Activated naive CD8-positive, alpha-beta T cell (primary cell): ENCODE measurements at regions not wholly inside any gene's neighbourhood (a gene's known extent, or its start where the extent isn't known, plus 50 kb on each side); places are given as distances from the start of the nearest gene placed in this dataset.

Source experiments
- H3K27ac Mint-ChIP-seq: one replicate; pipeline ENCODE4 v1.8.0; 2021; ENCODE audit warnings: mixed read lengths
- H3K27me3 Mint-ChIP-seq: one replicate; pipeline ENCODE4 v1.8.0; 2021; ENCODE audit warnings: mixed read lengths
- H3K36me3 Mint-ChIP-seq: one replicate; pipeline ENCODE4 v1.8.0; 2021; ENCODE audit warnings: mixed read lengths
- H3K4me1 Mint-ChIP-seq: one replicate; pipeline ENCODE4 v1.8.0; 2021; ENCODE audit warnings: low read depth, mixed read lengths
- H3K4me3 Mint-ChIP-seq: one replicate; pipeline ENCODE4 v1.8.0; 2021; ENCODE audit warnings: mild to moderate bottlenecking, mixed read lengths
- H3K9me3 Mint-ChIP-seq: one replicate; pipeline ENCODE4 v1.8.0; 2021; ENCODE audit warnings: low read depth, mixed read lengths

DNA sequence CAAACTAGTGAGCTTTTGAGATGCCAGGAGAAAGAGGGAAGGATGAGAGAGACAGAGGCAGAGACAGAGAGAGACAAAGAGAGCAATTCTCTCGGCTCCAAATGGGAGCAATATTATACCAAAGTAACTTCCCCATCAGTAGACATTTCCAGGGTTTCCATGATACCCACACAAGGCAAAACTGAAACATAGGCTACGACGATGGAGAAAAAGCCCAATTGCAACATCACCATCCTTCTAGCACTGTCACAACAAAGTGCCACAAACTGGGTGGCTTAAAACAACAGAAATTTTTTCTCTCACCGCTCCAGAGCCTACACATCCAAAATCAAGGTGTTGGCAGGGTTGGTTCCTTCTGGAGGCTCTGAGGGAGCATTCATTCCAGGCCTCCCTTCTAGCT lies 81.4 kb downstream of the KCTD12 start:
- no peaks in the 10 kb centered on the region for H3K27me3 Mint-ChIP-seq
- H3K36me3 Mint-ChIP-seq, result no peaks in the 10 kb centered on the region
- H3K27ac Mint-ChIP-seq, result no peak overlapping the region
- H3K9me3 Mint-ChIP-seq, result no peaks in the 10 kb centered on the region
- H3K4me1 Mint-ChIP-seq, result no peaks in the 10 kb centered on the region
- no peak overlapping the region for H3K4me3 Mint-ChIP-seq

DNA sequence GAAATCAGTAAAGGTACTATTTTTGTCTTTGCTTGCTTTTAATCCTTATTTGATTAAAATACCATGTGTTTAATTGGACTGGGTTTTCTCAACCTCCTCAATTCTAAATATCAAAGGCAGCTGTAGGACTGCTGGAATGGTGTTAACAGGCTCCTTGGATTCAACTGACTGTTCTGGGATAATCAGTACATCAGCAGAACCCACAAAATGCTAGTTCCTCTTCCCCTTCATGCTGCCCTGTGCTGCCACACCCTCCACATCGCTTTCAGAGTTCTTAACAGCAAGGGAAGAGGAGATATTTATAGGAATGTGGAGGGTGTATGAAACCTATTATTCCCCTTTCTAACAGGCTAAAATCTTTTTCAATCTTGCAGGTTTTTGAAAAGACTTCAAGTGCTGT lies 82.4 kb downstream of the KCTD12 start:
- Mint-ChIP-seq H3K4me3 (no peak overlapping the region), H3K4me1 (no peaks in the 10 kb centered on the region), H3K9me3 (no peaks in the 10 kb centered on the region), H3K27ac (no peak overlapping the region), H3K27me3 (no peaks in the 10 kb centered on the region), H3K36me3 (no peaks in the 10 kb centered on the region)

DNA sequence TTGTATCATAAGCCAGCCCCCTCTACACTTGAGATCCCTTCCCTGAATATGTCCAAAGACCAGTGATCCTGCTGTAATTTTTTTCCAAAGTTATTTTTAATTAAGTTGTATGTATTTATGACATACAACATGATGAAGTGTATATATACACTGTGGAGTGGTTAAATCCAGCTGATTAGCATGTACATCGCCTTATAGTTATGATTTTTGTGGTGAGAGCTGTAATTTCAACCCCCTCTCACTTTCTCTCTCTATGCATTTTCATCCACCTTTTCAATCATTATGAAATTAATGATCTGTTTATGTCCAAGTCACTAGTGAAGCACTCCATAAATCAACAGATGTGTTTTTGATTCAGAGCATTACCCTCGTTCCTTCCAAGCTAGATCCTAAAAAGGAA lies 85.3 kb downstream of the KCTD12 start:
- Mint-ChIP-seq H3K4me3 (no peak overlapping the region), H3K27me3 (no peaks in the 10 kb centered on the region), H3K36me3 (no peaks in the 10 kb centered on the region), H3K27ac (no peak overlapping the region), H3K4me1 (no peaks in the 10 kb centered on the region), H3K9me3 (no peaks in the 10 kb centered on the region)

DNA sequence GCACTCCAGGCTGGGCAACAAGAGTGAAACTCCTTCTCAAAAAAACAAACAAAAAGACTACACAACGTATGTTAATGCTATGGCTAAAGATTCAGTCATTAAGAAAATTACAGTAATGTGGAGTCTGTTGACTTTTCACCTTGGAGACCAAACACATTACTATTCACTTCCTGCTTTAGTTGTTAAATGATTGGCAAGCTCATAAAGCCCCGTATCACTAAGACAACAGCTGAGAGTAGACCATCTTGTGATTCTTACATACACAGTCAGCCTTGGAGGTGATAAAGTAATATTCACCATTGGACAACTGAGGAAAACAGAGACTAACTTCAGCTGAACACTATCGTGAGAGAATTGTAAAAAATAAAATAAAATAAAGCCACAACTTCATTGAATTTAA lies 86.5 kb downstream of the KCTD12 start:
- Mint-ChIP-seq H3K4me3 (no peak overlapping the region), H3K4me1 (no peaks in the 10 kb centered on the region)

DNA sequence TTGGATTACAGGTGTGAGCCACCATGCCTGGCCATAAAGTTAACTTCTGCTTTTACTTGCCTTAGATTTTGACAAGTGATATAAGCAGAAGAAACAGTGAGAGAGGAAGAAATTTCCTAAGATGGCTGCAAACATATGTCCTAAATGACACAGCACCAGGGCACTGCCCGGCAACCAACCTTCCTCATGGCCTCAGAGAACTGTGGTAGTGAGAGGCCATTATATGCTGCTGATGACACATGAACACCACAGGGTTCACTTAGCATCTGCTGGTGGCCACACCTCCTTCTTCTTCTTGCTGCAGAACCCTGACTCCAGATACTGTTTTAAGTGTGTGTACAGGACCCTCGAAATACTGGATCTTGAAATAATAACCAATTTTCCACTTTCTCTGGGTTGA lies 88.2 kb downstream of the KCTD12 start:
- no peaks in the 10 kb centered on the region for H3K9me3 Mint-ChIP-seq
- H3K4me3 Mint-ChIP-seq, result no peak overlapping the region
- H3K27me3 Mint-ChIP-seq, result peaks cover 2% of the 10 kb centered on the region
- H3K4me1 Mint-ChIP-seq, result no peaks in the 10 kb centered on the region
- H3K36me3 Mint-ChIP-seq, result no peaks in the 10 kb centered on the region
- no peak overlapping the region for H3K27ac Mint-ChIP-seq

More for the DNA sequence above, 86.5 kb downstream of the KCTD12 start:
- Mint-ChIP-seq H3K27ac (no peak overlapping the region), H3K9me3 (no peaks in the 10 kb centered on the region), H3K36me3 (no peaks in the 10 kb centered on the region), H3K27me3 (peaks cover 2% of the 10 kb centered on the region)

DNA sequence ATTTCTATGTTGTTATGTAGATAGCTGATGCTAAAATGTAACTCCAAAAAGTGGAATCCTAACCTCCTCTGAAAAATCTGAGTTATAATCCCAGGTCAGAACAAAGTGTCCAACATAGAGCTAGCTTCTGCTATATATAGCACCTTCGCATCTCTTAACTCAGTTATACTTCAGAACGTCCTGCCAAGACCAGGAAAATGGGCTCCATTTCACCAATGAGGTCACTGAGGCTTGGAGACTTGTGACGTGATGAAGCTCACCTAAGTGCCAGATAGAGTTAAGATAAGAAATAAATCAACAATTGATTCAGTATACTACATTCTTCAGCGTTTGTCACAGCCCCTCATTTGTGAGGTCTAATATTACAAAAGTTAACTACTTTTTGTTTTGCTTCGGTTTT lies 88.8 kb downstream of the KCTD12 start:
- no peak overlapping the region for H3K4me3 Mint-ChIP-seq
- H3K9me3 Mint-ChIP-seq, result no peaks in the 10 kb centered on the region
- no peaks in the 10 kb centered on the region for H3K36me3 Mint-ChIP-seq
- peaks cover 4% of the 10 kb centered on the region for H3K27me3 Mint-ChIP-seq
- H3K4me1 Mint-ChIP-seq, result no peaks in the 10 kb centered on the region
- H3K27ac Mint-ChIP-seq, result no peak overlapping the region

DNA sequence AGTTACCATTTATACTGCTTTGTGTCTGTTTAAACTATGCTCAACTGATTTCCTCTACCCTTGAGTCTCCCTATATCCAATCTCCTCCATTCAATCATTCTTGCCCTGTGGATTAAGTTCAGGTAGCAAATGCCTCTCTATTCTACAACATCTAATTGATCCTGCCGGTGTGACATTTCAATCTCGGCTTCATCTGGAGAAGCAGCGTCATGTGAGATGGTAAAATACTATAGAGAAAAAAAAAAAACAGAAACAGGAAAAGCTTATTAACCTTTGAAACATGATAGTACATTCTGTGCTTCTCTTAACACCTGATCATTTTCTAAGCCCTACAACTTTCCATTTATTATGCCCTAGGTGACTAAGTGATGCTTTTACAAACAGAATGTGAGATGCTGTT lies 89.4 kb downstream of the KCTD12 start:
- no peaks in the 10 kb centered on the region for H3K9me3 Mint-ChIP-seq
- peaks cover 4% of the 10 kb centered on the region for H3K27me3 Mint-ChIP-seq
- H3K4me1 Mint-ChIP-seq, result no peaks in the 10 kb centered on the region
- H3K27ac Mint-ChIP-seq, result no peak overlapping the region
- H3K4me3 Mint-ChIP-seq, result no peak overlapping the region
- H3K36me3 Mint-ChIP-seq, result no peaks in the 10 kb centered on the region

DNA sequence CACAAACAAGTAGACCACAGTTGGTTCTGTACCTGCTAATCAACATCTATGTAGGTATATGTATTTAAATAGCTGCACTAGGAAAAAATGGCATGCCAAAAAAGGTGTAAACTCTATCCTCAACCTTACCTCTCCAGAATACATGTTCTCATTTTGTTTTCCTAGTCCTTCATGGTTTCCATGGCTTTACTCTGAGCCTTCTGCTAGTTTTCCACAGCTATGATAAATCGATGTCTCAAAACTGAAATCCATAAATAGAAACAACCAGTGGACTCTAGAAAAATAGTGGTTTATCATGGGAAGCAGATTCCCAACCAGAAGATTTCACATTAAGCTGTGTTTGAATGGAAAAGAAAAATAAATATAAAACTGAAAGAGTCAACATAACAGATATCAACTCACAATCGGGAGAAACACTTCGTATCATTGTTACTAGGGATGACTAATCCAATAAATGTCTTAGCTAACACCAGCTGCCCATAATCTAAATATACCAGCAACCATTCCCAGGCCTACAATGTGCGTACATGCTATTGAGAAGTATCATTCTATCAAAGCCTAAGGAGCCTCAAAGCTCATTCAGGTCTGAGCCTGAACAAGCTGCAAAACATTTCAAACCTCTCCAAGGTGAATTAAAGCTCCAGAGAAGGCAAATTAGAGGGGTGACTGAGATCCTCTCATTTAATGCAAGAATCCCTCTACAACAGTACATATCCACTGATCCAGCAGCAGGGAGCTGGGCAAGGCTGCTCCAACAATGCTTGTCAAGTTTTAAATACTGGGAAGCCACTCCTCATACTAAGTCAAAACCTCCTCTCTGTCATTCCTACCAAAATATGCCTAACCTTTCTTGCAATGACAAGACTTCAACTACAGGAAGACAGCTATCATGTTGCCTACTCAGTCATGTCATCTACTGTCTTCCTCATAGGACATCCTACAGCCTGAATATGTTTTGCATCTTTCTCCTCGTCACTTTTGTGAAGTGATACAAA lies 90.2 kb downstream of the KCTD12 start:
- Mint-ChIP-seq H3K4me3 (no peak overlapping the region), H3K36me3 (no peaks in the 10 kb centered on the region), H3K27ac (no peak overlapping the region), H3K4me1 (no peaks in the 10 kb centered on the region), H3K27me3 (peaks cover 4% of the 10 kb centered on the region), H3K9me3 (no peaks in the 10 kb centered on the region)

DNA sequence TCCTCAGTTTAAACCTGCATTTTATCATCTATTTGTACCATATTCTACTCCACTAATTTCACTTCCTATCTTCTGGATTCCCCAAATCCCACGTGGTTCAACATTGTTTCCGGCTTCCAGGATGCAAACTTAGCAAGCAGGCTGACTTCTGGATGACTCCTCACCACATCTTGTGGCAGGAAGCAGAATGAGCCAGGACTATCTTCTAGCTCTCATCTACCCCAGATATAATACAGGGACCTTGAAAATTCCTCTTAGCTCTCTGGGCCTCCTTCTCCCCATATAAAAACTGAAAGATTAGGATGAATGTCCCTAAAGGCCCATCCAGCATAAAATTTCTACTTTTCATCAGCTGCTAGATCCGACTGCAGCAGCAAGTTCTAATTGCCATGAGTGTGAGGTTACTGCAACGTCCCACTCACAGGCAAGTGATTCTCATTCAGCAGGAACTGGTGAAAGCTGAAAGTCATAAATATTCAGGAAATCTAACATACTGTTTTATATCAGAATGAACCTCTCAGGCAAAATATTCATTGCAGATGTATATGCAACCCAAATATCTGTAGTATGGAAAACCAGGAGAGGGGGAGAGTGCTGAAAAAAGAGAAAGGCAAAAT lies 93.4 kb downstream of the KCTD12 start:
- Mint-ChIP-seq H3K36me3 (no peaks in the 10 kb centered on the region), H3K27ac (no peak overlapping the region), H3K27me3 (peaks cover 4% of the 10 kb centered on the region), H3K4me3 (no peak overlapping the region), H3K4me1 (no peaks in the 10 kb centered on the region), H3K9me3 (no peaks in the 10 kb centered on the region)

DNA sequence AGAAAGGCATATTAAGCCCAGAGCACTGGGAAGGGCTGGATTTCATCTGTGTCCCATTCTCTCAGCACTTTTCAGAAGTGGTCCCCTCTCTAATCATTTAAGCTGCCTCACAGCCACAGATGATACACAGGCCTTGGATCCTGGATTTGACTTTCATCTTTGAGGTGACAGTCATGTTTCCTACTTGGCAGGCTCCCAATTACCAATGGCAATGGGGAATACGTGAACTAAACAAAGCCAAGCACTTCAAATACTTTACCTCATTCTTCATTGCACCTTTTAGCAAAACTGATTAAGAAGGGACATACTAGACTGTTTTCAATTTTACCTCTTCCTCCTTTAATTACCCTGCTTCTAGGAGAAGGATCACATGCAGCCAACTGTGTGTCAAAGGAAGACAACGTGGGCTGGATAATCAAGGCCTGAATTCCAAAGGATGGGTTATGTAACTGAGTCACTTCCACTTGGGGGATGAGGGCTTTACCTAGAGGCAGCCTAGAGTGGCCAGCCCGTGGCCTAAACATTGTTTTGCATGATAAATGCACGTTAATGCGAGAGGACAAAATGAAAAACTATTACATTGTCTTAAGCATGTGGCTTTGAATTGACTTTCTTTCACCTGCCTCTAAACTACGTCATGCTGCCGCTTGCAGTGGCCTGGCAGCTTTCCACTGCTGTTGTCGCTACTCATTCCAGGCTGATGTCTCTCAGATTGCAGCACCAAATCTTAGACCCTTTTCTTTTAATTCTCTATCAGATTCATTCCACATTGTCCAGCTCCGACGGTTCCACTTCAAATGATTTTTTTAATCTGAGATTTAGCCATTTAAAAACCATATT lies 95.0 kb downstream of the KCTD12 start:
- Mint-ChIP-seq H3K9me3 (peaks cover 4% of the 10 kb centered on the region), H3K27me3 (peaks cover 4% of the 10 kb centered on the region), H3K36me3 (no peaks in the 10 kb centered on the region), H3K4me1 (no peaks in the 10 kb centered on the region), H3K27ac (no peak overlapping the region), H3K4me3 (no peak overlapping the region)

DNA sequence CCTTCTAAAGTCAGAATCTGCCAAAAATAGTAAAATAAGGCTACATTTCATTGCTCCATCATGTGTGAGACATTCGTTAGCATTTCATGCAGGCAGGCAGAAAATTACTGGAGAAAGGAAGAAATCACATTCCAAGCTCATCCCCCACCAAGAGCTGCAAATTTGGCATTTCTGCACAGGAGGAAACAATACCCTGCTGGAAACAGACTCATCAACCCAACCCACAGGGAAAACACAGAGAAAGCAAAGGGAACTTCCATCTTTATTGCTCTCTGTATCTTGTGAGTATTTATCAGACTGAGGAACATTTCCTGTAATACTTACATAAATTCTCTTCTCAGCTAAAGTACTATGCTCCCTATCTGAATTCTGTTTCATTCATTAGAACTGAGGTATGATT lies 95.7 kb downstream of the KCTD12 start:
- Mint-ChIP-seq H3K27ac (no peak overlapping the region), H3K9me3 (peaks cover 8% of the 10 kb centered on the region), H3K36me3 (peaks cover 4% of the 10 kb centered on the region), H3K27me3 (peaks cover 1% of the 10 kb centered on the region), H3K4me3 (no peak overlapping the region), H3K4me1 (no peaks in the 10 kb centered on the region)

DNA sequence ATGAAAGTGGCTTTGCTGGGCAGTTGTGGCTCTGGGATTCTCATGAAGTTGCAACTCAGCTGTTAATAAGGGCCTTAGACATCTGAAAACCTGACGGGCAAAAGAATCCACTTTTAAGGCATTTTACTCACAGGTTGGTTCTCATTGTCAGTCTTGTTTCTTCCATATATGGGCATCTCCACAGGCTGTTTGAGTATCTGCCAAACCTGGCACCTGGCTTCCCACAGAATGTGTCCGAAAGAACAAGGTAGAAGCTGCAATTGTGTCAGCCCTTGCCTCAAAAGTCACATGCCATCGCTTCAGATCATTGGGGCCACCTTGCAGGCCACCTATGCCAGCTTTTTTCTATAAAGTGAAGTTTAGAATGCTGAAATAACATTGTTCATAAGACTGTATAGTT lies 102.4 kb downstream of the KCTD12 start:
- Mint-ChIP-seq H3K4me1 (no peaks in the 10 kb centered on the region), H3K27me3 (peaks cover 3% of the 10 kb centered on the region), H3K4me3 (no peak overlapping the region), H3K36me3 (peaks cover 10% of the 10 kb centered on the region), H3K9me3 (peaks cover 8% of the 10 kb centered on the region), H3K27ac (no peak overlapping the region)

DNA sequence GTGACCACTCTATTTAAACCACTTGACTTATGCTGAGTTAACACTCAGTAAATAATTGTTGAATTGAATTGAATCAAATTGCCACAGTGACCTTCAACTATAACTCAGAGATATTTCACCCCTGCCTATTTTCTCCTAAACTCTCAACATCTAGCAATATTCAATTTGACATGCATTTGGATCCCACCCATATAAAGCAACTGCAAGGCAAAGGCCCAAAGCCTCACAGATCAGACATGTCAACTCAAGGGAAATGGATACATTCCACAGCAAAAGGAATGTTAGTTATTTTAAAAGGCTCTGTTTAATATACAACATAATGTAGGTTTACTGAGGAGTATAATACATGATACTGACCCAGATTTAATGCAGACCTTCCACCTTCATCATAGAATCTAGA lies 107.4 kb downstream of the KCTD12 start:
- Mint-ChIP-seq H3K4me1 (no peaks in the 10 kb centered on the region), H3K27ac (no peak overlapping the region), H3K4me3 (no peak overlapping the region), H3K36me3 (no peaks in the 10 kb centered on the region), H3K27me3 (peaks cover 1% of the 10 kb centered on the region), H3K9me3 (no peaks in the 10 kb centered on the region)

DNA sequence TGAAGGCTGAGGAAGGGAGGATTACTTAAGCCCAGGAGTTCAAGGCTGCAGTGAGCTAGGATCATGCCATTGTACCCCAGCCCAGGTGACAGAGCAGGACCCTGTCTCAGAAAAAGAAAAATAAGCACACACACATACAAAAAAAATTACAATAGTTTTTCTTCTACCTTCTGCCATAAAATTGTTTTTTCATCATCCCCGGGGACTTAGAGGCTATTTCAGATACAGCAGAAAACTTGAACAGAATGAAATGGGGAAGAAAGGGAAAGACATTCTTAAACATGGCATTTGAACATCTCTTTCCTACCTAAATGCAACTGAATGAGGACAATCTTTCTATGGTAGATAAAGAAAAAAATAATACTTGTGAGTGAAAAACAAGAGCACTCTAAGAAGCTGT lies 109.1 kb downstream of the KCTD12 start:
- Mint-ChIP-seq H3K4me1 (no peaks in the 10 kb centered on the region), H3K27ac (no peak overlapping the region), H3K36me3 (no peaks in the 10 kb centered on the region), H3K9me3 (no peaks in the 10 kb centered on the region), H3K4me3 (no peak overlapping the region), H3K27me3 (peaks cover 1% of the 10 kb centered on the region)
